Neural cell (in vitro differentiated cells): ENCODE measurements at regions not wholly inside any gene's neighbourhood (a gene's known extent, or its start where the extent isn't known, plus 50 kb on each side); places are given as distances from the start of the nearest gene placed in this dataset.

Source experiments
- CTCF ChIP-seq: fragments of 450-650 bp; IDR thresholded peaks from 2 replicates; pipeline ENCODE4 v1.5.1; 2014; ENCODE audit warnings: antibody characterized with exemption, mild to moderate bottlenecking, moderate library complexity; ENCODE audit not compliant: poor library complexity, severe bottlenecking
- EP300 ChIP-seq: fragments of 450-650 bp; conservative IDR thresholded peaks from 2 replicates; pipeline ENCODE4 v1.6.1; 2014; ENCODE audit warnings: antibody characterized with exemption, mild to moderate bottlenecking, moderate library complexity; ENCODE audit not compliant: poor library complexity, severe bottlenecking

DNA sequence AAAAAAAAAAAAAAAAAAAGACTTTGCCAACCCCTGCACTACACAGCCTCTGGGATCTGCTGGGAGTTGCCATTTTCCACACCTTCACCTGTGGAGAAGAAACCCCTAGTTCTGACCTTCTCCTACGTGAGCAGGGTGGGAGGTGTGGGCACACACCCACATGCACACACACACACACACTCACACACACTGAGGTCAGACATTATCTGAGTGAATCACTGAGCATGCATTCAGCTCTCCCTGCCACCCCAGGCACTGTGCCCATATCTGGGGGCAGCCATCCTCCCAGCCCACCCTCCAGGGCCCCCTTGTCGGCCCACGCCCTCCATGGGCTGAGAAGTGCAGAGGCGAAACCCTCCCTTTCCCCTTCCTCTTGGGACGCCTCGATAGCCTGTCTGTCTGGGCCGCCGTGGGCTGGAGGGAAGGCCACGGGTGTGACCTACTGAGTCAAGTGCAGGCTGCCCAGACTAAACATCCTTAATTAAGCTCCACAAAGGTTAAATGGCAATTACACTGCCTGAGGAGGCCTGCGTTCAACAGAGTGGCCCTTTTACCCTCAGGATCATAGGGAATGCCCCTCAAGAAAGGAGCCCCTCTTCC lies 143.8 kb downstream of the C16orf95 start:
- no peak for TF ChIP-seq EP300
- no peak for TF ChIP-seq CTCF
